Dedifferentiated amniotic fluid mesenchymal stem cell (primary cell): ENCODE measurements at regions not wholly inside any gene's neighbourhood (a gene's known extent, or its start where the extent isn't known, plus 50 kb on each side); places are given as distances from the start of the nearest gene placed in this dataset.

ENCODE experiments used
- DNase-seq: peaks from one replicate; pipeline ENCODE4 v3.0.0-alpha.2; 2016; ENCODE audit errors: extremely low spot score

GRCh38 chr9:24488896-24489295 lies 56.8 kb downstream of the IZUMO3 start:
- DNase-seq: no peak

- DNase-seq: no peak
Observed at GRCh38 chr9:24487946-24488345, 57.8 kb downstream of the IZUMO3 start.

GRCh38 chr9:24487250-24487861 lies 58.3 kb downstream of the IZUMO3 start:
- DNase-seq: no peak

- DNase-seq: no peak
Observed at GRCh38 chr9:24479361-24480059, 66.2 kb downstream of the IZUMO3 start.

- no peak for DNase-seq
Observed at GRCh38 chr9:24464319-24464951, 81.3 kb downstream of the IZUMO3 start.

- DNase-seq: no peak
Observed at GRCh38 chr9:24462951-24463350, 82.7 kb downstream of the IZUMO3 start.

GRCh38 chr9:24460781-24461180 lies 84.9 kb downstream of the IZUMO3 start:
- no peak for DNase-seq

GRCh38 chr9:24459953-24460352 lies 85.7 kb downstream of the IZUMO3 start:
- no peak for DNase-seq

GRCh38 chr9:24451346-24451745 lies 94.4 kb downstream of the IZUMO3 start:
- no peak for DNase-seq

- DNase-seq: no peak
Observed at GRCh38 chr9:24449976-24450375, 95.7 kb downstream of the IZUMO3 start.

GRCh38 chr9:24439456-24439855 lies 106.2 kb downstream of the IZUMO3 start:
- no peak for DNase-seq

- DNase-seq: no peak
Observed at GRCh38 chr9:24438876-24439275, 106.8 kb downstream of the IZUMO3 start.

GRCh38 chr9:24436761-24437160 lies 108.9 kb downstream of the IZUMO3 start:
- DNase-seq: no peak

- no peak for DNase-seq
Observed at GRCh38 chr9:24434183-24434582, 111.5 kb downstream of the IZUMO3 start.

GRCh38 chr9:24416136-24416535 lies 129.6 kb downstream of the IZUMO3 start:
- no peak for DNase-seq

GRCh38 chr9:24413651-24414050 lies 132.0 kb downstream of the IZUMO3 start:
- DNase-seq: peak; percentile 42

GRCh38 chr9:24398466-24398865 lies 147.2 kb downstream of the IZUMO3 start:
- DNase-seq: no peak

- no peak for DNase-seq
Observed at GRCh38 chr9:24391095-24391494, 154.6 kb downstream of the IZUMO3 start.

GRCh38 chr9:24385077-24385476 lies 160.6 kb downstream of the IZUMO3 start:
- DNase-seq: no peak

- no peak for DNase-seq
Observed at GRCh38 chr9:24382566-24382965, 163.1 kb downstream of the IZUMO3 start.

GRCh38 chr9:24381205-24381604 lies 164.5 kb downstream of the IZUMO3 start:
- no peak for DNase-seq

GRCh38 chr9:24359046-24359445 lies 186.7 kb downstream of the IZUMO3 start:
- DNase-seq: no peak

- DNase-seq: no peak
Observed at GRCh38 chr9:24351973-24352372, 193.7 kb downstream of the IZUMO3 start.
